HCT116 (cell line): ENCODE measurements at regions not wholly inside any gene's neighbourhood (a gene's known extent, or its start where the extent isn't known, plus 50 kb on each side); places are given as distances from the start of the nearest gene placed in this dataset.

Experiments
- ATAC-seq: fragments of 200-7000 bp; cut with Tn5 transposase; 2 replicates; pipeline ENCODE4 v1.9.1; 2020; ENCODE audit warnings: mild to moderate bottlenecking, moderate library complexity
- BruUV-seq: library from RNA; stranded (reverse); fragments of 400-500 nt; replicated peaks from 2 replicates; lab custom pipeline; 2021; lab: Mats Ljungman, UMichigan
- CTCF ChIA-PET: fragments of 300-600 bp; sonication (Branson Sonifier 250); formaldehyde crosslinking; loops from one replicate; lab custom pipeline; 2021; ENCODE audit warnings: antibody characterized with exemption; lab: Charles Lee
- POLR2A ChIA-PET: fragments of 300-600, 350-600 bp; sonication (Branson Sonifier 250); formaldehyde crosslinking; loops from one replicate; lab custom pipeline; 2021; ENCODE audit warnings: antibody characterized with exemption; lab: Charles Lee
- RAD21 ChIA-PET, 2 experiments: fragments of 300-600 bp; sonication (Branson Sonifier 250); formaldehyde crosslinking; loops; one replicate each; lab custom pipeline; 2023; ENCODE audit warnings: low total read pairs in 2 of 2; ENCODE audit not compliant: uncharacterized antibody in 2 of 2, unreplicated experiment in 2 of 2, low non-redundant PET in 1 of 2; lab: Charles Lee
- DNase-seq: peaks from one replicate; pipeline ENCODE4 v3.0.0-alpha.2; 2010; ENCODE audit warnings: low read depth, low spot score
- H2AFZ ChIP-seq: fragments of 200-600 bp; shearing (Covaris generic), sonication (generic); 2 replicates; pipeline ENCODE4 v1.6.1; 2017; ENCODE audit warnings: low read depth, mixed run types, mixed read lengths, antibody characterized with exemption, low read length; ENCODE audit not compliant: poor library complexity, severe bottlenecking
- H3K27ac ChIP-seq: 2 replicates; pipeline ENCODE4 v1.5.1; 2012; ENCODE audit warnings: low read depth, low read length
- H3K27me3 ChIP-seq: fragments of 200-600 bp; sonication (generic); 2 replicates; pipeline ENCODE4 v1.6.1; 2016; ENCODE audit warnings: mixed run types, low read length, mixed read lengths; ENCODE audit not compliant: insufficient read depth
- H3K36me3 ChIP-seq, 2 experiments: fragments of 200-500 bp in 1 of 2; fragments of 200-600 bp in 1 of 2; sonication (Bioruptor generic) in 1 of 2; sonication (generic) in 1 of 2; 2 replicates each; pipeline versions ENCODE4 v1.5.1 to v1.6.1; 2014 to 2016; ENCODE audit warnings: low read length in 2 of 2, inconsistent platforms in 1 of 2, mixed read lengths in 1 of 2, mixed run types in 1 of 2; ENCODE audit not compliant: insufficient read depth in 2 of 2, control insufficient read depth in 1 of 2
- H3K4me1 ChIP-seq, 2 experiments: fragments of 200-600 bp in 1 of 2; sonication (generic) in 1 of 2; 2 replicates each; pipeline versions ENCODE4 v1.5.1 to v1.6.1; 2012 to 2017; ENCODE audit warnings: low read length in 2 of 2, inconsistent platforms in 1 of 2, mild to moderate bottlenecking in 1 of 2, mixed read lengths in 1 of 2, mixed run types in 1 of 2, moderate library complexity in 1 of 2; ENCODE audit not compliant: insufficient read depth in 2 of 2, control insufficient read depth in 1 of 2
- H3K4me2 ChIP-seq: fragments of 200-600 bp; sonication (generic); 2 replicates; pipeline ENCODE4 v1.6.1; 2017; ENCODE audit warnings: mixed run types, low read length, mixed read lengths
- H3K4me3 ChIP-seq, 2 experiments: fragments of 200-600 bp in 1 of 2; sonication (generic) in 1 of 2; replicated peaks in 1 of 2; 2 replicates each; pipeline ENCODE4 v1.5.1; 2011 to 2016; ENCODE audit warnings: low read length in 2 of 2, control low read depth in 1 of 2, low read depth in 1 of 2, mild to moderate bottlenecking in 1 of 2, mixed read lengths in 1 of 2, mixed run types in 1 of 2
- H3K79me2 ChIP-seq: fragments of 200-600 bp; sonication (generic); 2 replicates; pipeline ENCODE4 v1.6.1; 2017; ENCODE audit warnings: mild to moderate bottlenecking, mixed run types, low read length, moderate library complexity, mixed read lengths; ENCODE audit not compliant: insufficient read depth
- H3K9ac ChIP-seq: fragments of 200-600 bp; sonication (generic); 2 replicates; pipeline ENCODE4 v1.6.1; 2016; ENCODE audit warnings: low read length, mixed read lengths
- H3K9me2 ChIP-seq: fragments of 200-600 bp; sonication (generic), shearing (Covaris generic); 2 replicates; pipeline ENCODE4 v1.6.1; 2017; ENCODE audit warnings: mixed run types, mild to moderate bottlenecking, moderate library complexity; ENCODE audit not compliant: insufficient read depth
- H3K9me3 ChIP-seq, 2 experiments: fragments of 200-500 bp in 1 of 2; fragments of 200-600 bp in 1 of 2; sonication (Bioruptor generic) in 1 of 2; sonication (generic) in 1 of 2; 2 replicates each; pipeline ENCODE4 v1.6.1; 2014 to 2017; ENCODE audit warnings: low read length in 2 of 2, mixed read lengths in 2 of 2, inconsistent platforms in 1 of 2, low read depth in 1 of 2, mild to moderate bottlenecking in 1 of 2, mixed run types in 1 of 2, moderate library complexity in 1 of 2; ENCODE audit not compliant: control insufficient read depth in 1 of 2, insufficient read depth in 1 of 2
- H4K20me1 ChIP-seq: fragments of 200-600 bp; sonication (generic), shearing (Covaris generic); 2 replicates; pipeline ENCODE4 v1.6.1; 2017; ENCODE audit warnings: mixed run types, mild to moderate bottlenecking, moderate library complexity; ENCODE audit not compliant: insufficient read depth
- CBX3 ChIP-seq: IDR thresholded peaks from 2 replicates; pipeline ENCODE4 v1.6.1; 2012; ENCODE audit warnings: low read depth
- CEBPB ChIP-seq: IDR thresholded peaks from 2 replicates; pipeline ENCODE4 v1.6.1; 2012; ENCODE audit warnings: low read depth
- EZH2phosphoT487 ChIP-seq: fragments of 200-600 bp; IDR thresholded peaks from 2 replicates; pipeline ENCODE4 v1.6.1; 2018; ENCODE audit warnings: antibody characterized with exemption, borderline replicate concordance
- FOSL1 ChIP-seq: IDR thresholded peaks from 2 replicates; pipeline ENCODE4 v1.6.1; 2012; ENCODE audit warnings: low read depth
- JUND ChIP-seq: IDR thresholded peaks from 2 replicates; pipeline ENCODE4 v1.6.1; 2012
- MAX ChIP-seq: IDR thresholded peaks from 2 replicates; pipeline ENCODE4 v1.6.1; 2012
- POLR2AphosphoS5 ChIP-seq: IDR thresholded peaks from 2 replicates; pipeline ENCODE4 v1.6.1; 2011; ENCODE audit warnings: mild to moderate bottlenecking, low read depth, low read length, moderate library complexity
- REST ChIP-seq: IDR thresholded peaks from 2 replicates; pipeline ENCODE4 v1.6.1; 2012; ENCODE audit warnings: low read depth
- SRF ChIP-seq: IDR thresholded peaks from 2 replicates; pipeline ENCODE4 v1.6.1; 2012; ENCODE audit warnings: low read depth
- intact Hi-C: fragments of 100-400 bp; cut with micrococcal nuclease; formaldehyde crosslinking; loops from 2 replicates; pipeline ENCODE4 v1.10.0; 2022

- no peaks in the 10 kb centered on the region for H3K27me3 ChIP-seq
Measured at GRCh38 chr20:60256811-60257210, 298.6 kb downstream of the CDH26 start.

More at GRCh38 chr20:60256811-60257210, 298.6 kb downstream of the CDH26 start:
- Histone ChIP-seq H3K4me1 (no peaks in the 10 kb centered on the region), H3K4me2 (no peak overlapping the region), H3K27ac (no peak overlapping the region), H4K20me1 (no peaks in the 10 kb centered on the region), H3K9me2 (no peaks in the 10 kb centered on the region), H3K79me2 (no peaks in the 10 kb centered on the region), H3K36me3 (no peaks in the 10 kb centered on the region), H3K9ac (no peak overlapping the region)
- ChIA-PET POLR2A (no interaction called here), CTCF (no interaction called here)
- ATAC-seq (no peak), DNase-seq (no peak)
- no TSS peak for BruUV-seq
- TF ChIP-seq MAX (no peak), REST (no peak), CBX3 (no peak), FOSL1 (no peak), EZH2phosphoT487 (no peak), CEBPB (no peak), JUND (no peak), SRF (no peak), POLR2AphosphoS5 (no peak)
- TF ChIP-seq, all 23 proteins: peak for 0
- H3K9me3 ChIP-seq, result no peaks in the 10 kb centered on the region; a peak in 1 of 4 replicates
- no peak overlapping the region for H3K4me3 ChIP-seq
- intact Hi-C loops, result no loop called here
- H2AFZ ChIP-seq, result no peak overlapping the region
- RAD21 ChIA-PET, result no interaction called here
